Stimulated activated CD4-positive, alpha-beta T cell treated with anti-CD3 and anti-CD28 coated beads, Interleukin-4, amount 100 ng/mL, for 24 hours (primary cell): ENCODE measurements at regions not wholly inside any gene's neighbourhood (a gene's known extent, or its start where the extent isn't known, plus 50 kb on each side); places are given as distances from the start of the nearest gene placed in this dataset.
A peak's percentile ranks its signal among the peaks of the same experiment; 100 is the strongest.
"Not testable (repeated sequence)": the region's sequence is repeated elsewhere in the genome, so short reads cannot be mapped to it uniquely, and the experiment has no call there.

Experiments used
- DNase-seq: peaks from one replicate; pipeline ENCODE4 v3.0.0-alpha.2; 2020

- no peak for DNase-seq
Measured at GRCh38 chr7:82624337-82624736, 180.8 kb upstream of the CACNA2D1 start.

- DNase-seq, result no peak
Measured at GRCh38 chr7:82623812-82624211, 180.2 kb upstream of the CACNA2D1 start.

GRCh38 chr7:82617156-82617555 is 173.6 kb upstream of the CACNA2D1 start:
- DNase-seq, result no peak

GRCh38 chr7:82616059-82616728 is 172.6 kb upstream of the CACNA2D1 start:
- DNase-seq, result no peak

- no peak for DNase-seq
Measured at GRCh38 chr7:82615527-82615926, 171.9 kb upstream of the CACNA2D1 start.

- DNase-seq, result no peak
Measured at GRCh38 chr7:82609746-82610145, 166.2 kb upstream of the CACNA2D1 start.

- no peak for DNase-seq
Measured at GRCh38 chr7:82605247-82605864, 161.8 kb upstream of the CACNA2D1 start.

- no peak for DNase-seq
Measured at GRCh38 chr7:82602066-82602465, 158.5 kb upstream of the CACNA2D1 start.

- DNase-seq, result no peak
Measured at GRCh38 chr7:82600531-82600930, 157.0 kb upstream of the CACNA2D1 start.

GRCh38 chr7:82599895-82600294 is 156.3 kb upstream of the CACNA2D1 start:
- no peak for DNase-seq

- DNase-seq, result no peak
Measured at GRCh38 chr7:82598958-82599357, 155.4 kb upstream of the CACNA2D1 start.

- DNase-seq, result not testable (repeated sequence)
Measured at GRCh38 chr7:82595795-82596194, 152.2 kb upstream of the CACNA2D1 start.

GRCh38 chr7:82595176-82595575 is 151.6 kb upstream of the CACNA2D1 start:
- no peak for DNase-seq

- DNase-seq, result no peak
Measured at GRCh38 chr7:82594665-82595064, 151.1 kb upstream of the CACNA2D1 start.

- DNase-seq, result no peak
Measured at GRCh38 chr7:82593780-82594179, 150.2 kb upstream of the CACNA2D1 start.

GRCh38 chr7:82592416-82592815 is 148.8 kb upstream of the CACNA2D1 start:
- no peak for DNase-seq

GRCh38 chr7:82579047-82579446 is 135.5 kb upstream of the CACNA2D1 start:
- no peak for DNase-seq

GRCh38 chr7:82578430-82578829 is 134.9 kb upstream of the CACNA2D1 start:
- DNase-seq, result no peak

GRCh38 chr7:82572195-82572880 is 128.8 kb upstream of the CACNA2D1 start:
- DNase-seq, result peak; percentile 65

- DNase-seq, result not testable (repeated sequence)
Measured at GRCh38 chr7:82571047-82571446, 127.5 kb upstream of the CACNA2D1 start.

GRCh38 chr7:82567841-82568240 is 124.3 kb upstream of the CACNA2D1 start:
- no peak for DNase-seq

- DNase-seq, result no peak
Measured at GRCh38 chr7:82567356-82567755, 123.8 kb upstream of the CACNA2D1 start.

GRCh38 chr7:82566752-82567151 is 123.2 kb upstream of the CACNA2D1 start:
- DNase-seq, result no peak

- DNase-seq, result no peak
Measured at GRCh38 chr7:82562716-82563404, 119.3 kb upstream of the CACNA2D1 start.
